ENCODE measurements at regions not wholly inside any gene's neighbourhood (a gene's known extent, or its start where the extent isn't known, plus 50 kb on each side); places are given as distances from the start of the nearest gene placed in this dataset.
"Not testable (repeated sequence)": the region's sequence is repeated elsewhere in the genome, so short reads cannot be mapped to it uniquely, and the experiment has no call there.

GRCh38 chr6:112667427-112667826 lies 320.3 kb downstream of the RFPL4B start:
- no peaks in the 10 kb centered on the region for H3K36me3 Mint-ChIP-seq (ENCODE audit: low read depth)

GRCh38 chr6:112680091-112680490 lies 333.0 kb downstream of the RFPL4B start:
- Mint-ChIP-seq H3K27me3 (ENCODE audit: low read depth, poor library complexity) (peaks cover 2% of the 10 kb centered on the region), H3K9me3 (peaks cover 17% of the 10 kb centered on the region), H3K36me3 (ENCODE audit: low read depth) (no peaks in the 10 kb centered on the region), H3K4me1 (no peaks in the 10 kb centered on the region), H3K27ac (no peak overlapping the region), H3K4me3 (no peak overlapping the region)
- TF ChIP-seq, protein P1, sequence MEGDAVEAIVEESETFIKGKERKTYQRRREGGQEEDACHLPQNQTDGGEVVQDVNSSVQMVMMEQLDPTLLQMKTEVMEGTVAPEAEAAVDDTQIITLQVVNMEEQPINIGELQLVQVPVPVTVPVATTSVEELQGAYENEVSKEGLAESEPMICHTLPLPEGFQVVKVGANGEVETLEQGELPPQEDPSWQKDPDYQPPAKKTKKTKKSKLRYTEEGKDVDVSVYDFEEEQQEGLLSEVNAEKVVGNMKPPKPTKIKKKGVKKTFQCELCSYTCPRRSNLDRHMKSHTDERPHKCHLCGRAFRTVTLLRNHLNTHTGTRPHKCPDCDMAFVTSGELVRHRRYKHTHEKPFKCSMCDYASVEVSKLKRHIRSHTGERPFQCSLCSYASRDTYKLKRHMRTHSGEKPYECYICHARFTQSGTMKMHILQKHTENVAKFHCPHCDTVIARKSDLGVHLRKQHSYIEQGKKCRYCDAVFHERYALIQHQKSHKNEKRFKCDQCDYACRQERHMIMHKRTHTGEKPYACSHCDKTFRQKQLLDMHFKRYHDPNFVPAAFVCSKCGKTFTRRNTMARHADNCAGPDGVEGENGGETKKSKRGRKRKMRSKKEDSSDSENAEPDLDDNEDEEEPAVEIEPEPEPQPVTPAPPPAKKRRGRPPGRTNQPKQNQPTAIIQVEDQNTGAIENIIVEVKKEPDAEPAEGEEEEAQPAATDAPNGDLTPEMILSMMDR (IDR thresholded peaks at IDR 0.05): no peak
- no peak for DNase-seq

More at GRCh38 chr6:112667427-112667826, 320.3 kb downstream of the RFPL4B start:
- Mint-ChIP-seq H3K27me3 (ENCODE audit: low read depth, poor library complexity) (no peaks in the 10 kb centered on the region), H3K27ac (no peak overlapping the region), H3K4me3 (no peak overlapping the region), H3K4me1 (no peaks in the 10 kb centered on the region), H3K9me3 (peaks cover 3% of the 10 kb centered on the region)
- TF ChIP-seq, protein P1 (IDR thresholded peaks at IDR 0.05): no peak
- no peak for DNase-seq

DNA sequence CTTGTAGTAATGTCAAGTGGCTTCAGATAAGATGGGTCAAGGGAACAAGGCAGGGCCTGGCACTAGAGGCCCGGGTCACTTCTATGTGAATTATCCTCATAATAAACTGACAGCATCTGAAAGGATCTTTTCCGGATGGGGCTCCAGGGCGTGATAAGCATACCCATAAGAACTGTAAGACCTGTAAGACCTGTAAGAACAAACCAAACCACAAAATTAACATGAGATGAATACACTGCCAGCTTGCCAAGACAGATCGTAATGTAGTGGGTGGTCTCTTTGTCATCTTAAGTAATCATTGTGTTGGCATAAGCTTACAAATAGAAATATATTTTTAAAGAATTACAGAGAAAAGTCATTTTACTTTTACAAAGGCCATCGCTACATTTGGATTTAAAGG lies 334.9 kb downstream of the RFPL4B start:
- Mint-ChIP-seq H3K9me3 (no peaks in the 10 kb centered on the region), H3K27me3 (ENCODE audit: low read depth, poor library complexity) (no peaks in the 10 kb centered on the region), H3K4me1 (no peaks in the 10 kb centered on the region), H3K27ac (no peak overlapping the region), H3K36me3 (ENCODE audit: low read depth) (no peaks in the 10 kb centered on the region), H3K4me3 (no peak overlapping the region)
- TF ChIP-seq, protein P1 (IDR thresholded peaks at IDR 0.05): no peak
- DNase-seq: no peak

- H3K27ac Mint-ChIP-seq: no peak overlapping the region
- no peaks in the 10 kb centered on the region for H3K9me3 Mint-ChIP-seq
- H3K4me1 Mint-ChIP-seq: no peaks in the 10 kb centered on the region
- H3K4me3 Mint-ChIP-seq: no peak overlapping the region
- DNase-seq: no peak
- TF ChIP-seq, protein P1 (IDR thresholded peaks at IDR 0.05): no peak
- no peaks in the 10 kb centered on the region for H3K36me3 Mint-ChIP-seq (ENCODE audit: low read depth)
- no peaks in the 10 kb centered on the region for H3K27me3 Mint-ChIP-seq (ENCODE audit: low read depth, poor library complexity)
These were observed 336.0 kb downstream of the RFPL4B start for GRCh38 chr6:112683106-112683505.

- Mint-ChIP-seq H3K9me3 (peaks cover 8% of the 10 kb centered on the region), H3K27me3 (ENCODE audit: low read depth, poor library complexity) (no peaks in the 10 kb centered on the region), H3K4me1 (peaks cover 8% of the 10 kb centered on the region), H3K27ac (no peak overlapping the region), H3K4me3 (no peak overlapping the region), H3K36me3 (ENCODE audit: low read depth) (peaks cover 6% of the 10 kb centered on the region)
- DNase-seq: no peak
- TF ChIP-seq, protein P1 (IDR thresholded peaks at IDR 0.05): no peak
These were observed 336.8 kb downstream of the RFPL4B start for GRCh38 chr6:112683926-112684325.

DNA sequence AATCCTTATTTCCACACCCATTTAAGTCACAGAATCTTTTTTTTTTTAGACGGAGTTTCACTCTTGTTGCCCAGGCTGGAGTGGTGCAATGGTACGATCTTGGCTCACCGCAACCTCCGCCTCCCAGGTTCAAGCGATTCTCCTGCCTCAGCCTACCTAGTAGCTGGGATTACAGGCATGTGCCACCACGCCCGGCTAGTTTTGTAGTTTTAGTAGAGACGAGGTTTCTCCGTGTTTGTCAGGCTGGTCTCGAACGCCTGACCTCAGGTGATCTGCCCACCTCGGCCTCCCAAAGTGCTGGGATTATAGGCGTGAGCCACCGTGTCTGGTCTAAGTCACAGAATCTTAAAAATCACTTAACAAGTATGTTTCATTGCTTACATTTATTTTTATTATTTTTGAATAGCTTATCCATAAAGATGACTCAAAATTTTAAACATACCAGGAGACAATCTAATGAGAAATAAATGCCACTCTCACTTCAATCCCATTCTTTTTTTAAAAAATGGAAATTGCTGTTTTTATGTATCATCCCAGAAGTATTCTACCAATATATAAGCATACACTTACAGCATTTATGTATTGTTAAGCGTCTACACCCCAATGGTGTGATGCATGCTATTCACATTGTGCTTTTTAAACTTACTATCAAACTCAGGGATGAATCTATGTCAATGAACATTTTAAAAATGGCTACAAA lies 338.5 kb downstream of the RFPL4B start:
- DNase-seq; H3K4me3 Mint-ChIP-seq; H3K27me3 Mint-ChIP-seq (ENCODE audit: low read depth, poor library complexity); H3K27ac Mint-ChIP-seq: not testable (repeated sequence)
- Mint-ChIP-seq H3K4me1 (peaks cover 16% of the 10 kb centered on the region), H3K9me3 (peaks cover 15% of the 10 kb centered on the region), H3K36me3 (ENCODE audit: low read depth) (peaks cover 12% of the 10 kb centered on the region)

- H3K9me3 Mint-ChIP-seq: peaks cover 15% of the 10 kb centered on the region
- peak; percentile 5 for DNase-seq
- H3K27me3 Mint-ChIP-seq (ENCODE audit: low read depth, poor library complexity): not testable (repeated sequence)
- peak overlapping the region; percentile 58 for H3K4me3 Mint-ChIP-seq
- H3K4me1 Mint-ChIP-seq: peaks cover 36% of the 10 kb centered on the region
- peaks cover 12% of the 10 kb centered on the region for H3K36me3 Mint-ChIP-seq (ENCODE audit: low read depth)
- peak overlapping the region; percentile 98 for H3K27ac Mint-ChIP-seq
These were observed 341.5 kb downstream of the RFPL4B start for GRCh38 chr6:112688487-112689165.

DNA sequence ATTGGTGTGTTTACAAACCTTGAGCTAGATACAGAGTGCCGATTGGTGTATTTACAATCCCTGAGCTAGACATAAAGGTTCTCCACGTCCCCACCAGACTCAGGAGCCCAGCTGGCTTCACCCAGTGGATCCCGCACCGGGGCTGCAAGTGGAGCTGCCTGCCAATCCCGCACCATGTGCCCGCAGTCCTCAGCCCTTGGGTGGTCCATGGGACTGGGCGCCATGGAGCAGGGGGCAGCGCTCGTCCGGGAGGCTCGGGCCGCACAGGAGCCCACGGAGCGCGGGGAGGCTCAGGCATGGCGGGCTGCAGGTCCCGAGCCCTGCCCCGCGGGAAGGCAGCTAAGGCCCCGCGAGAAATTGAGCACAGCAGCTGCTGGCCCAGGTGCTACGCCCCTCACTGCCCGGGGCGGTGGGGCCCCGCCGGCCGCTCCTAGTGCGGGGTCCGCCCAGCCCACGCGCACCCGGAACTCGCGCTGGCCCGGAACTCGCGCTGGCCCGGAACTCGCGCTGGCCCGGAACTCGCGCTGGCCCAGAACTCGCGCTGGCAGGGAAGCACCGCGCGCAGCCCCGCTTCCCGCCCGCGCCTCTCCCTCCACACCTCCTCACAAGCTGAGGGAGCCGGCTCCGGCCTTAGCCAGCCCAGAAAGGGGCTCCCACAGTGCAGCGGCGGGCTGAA lies 342.2 kb downstream of the RFPL4B start:
- DNase-seq; H3K4me3 Mint-ChIP-seq; H3K27me3 Mint-ChIP-seq (ENCODE audit: low read depth, poor library complexity): not testable (repeated sequence)
- Mint-ChIP-seq H3K27ac (peak overlapping the region; percentile 98), H3K4me1 (peaks cover 37% of the 10 kb centered on the region), H3K36me3 (ENCODE audit: low read depth) (peaks cover 12% of the 10 kb centered on the region), H3K9me3 (peaks cover 15% of the 10 kb centered on the region)

Measured in nephron progenitor cell (in vitro differentiated cells).